KBM-7 (cell line): ENCODE measurements at regions not wholly inside any gene's neighbourhood (a gene's known extent, or its start where the extent isn't known, plus 50 kb on each side); places are given as distances from the start of the nearest gene placed in this dataset.

ENCODE experiments used
- DNase-seq: peaks from one replicate; pipeline ENCODE4 v3.0.0-alpha.2; 2015
- in situ Hi-C: fragments of 300-500 bp; cut with MboI; formaldehyde crosslinking; loops from 2 replicates; pipeline ENCODE4 v1.14.3; 2020; ENCODE audit warnings: low sequenced_read_pairs, low pct_unique_long_range_greater_than_20kb, mixed read lengths

DNA sequence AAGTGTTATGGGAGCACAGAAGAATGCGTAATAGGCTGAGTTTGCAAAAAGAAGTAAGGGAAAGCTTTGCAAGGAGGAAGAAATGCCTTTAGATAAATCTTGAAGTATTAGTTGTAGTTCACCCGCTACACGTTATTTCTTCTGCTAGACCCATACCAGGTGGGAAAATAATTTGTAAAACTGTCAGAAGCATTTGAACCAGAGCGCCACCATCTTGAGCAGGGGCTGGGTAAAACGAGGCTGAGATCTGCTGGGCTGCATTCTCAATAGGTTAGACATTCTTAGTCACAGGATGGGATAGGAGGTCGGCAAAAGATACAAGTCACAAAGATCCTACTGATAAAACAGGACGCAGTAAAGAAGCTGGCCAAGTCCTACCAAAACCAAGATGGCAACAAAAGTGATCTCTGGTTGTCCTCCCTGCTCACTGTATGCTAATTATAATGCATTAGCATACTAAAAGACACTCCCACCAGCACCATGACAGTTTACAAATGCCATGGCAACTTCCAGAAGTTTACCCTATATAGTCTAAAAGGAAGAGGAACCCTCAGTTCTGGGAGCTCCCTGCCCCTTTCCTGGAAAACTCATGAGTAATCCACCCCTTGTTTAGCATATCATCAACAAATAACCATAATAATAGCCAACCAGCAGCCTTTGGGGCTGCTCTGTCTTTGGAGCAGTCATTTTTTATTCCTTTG is 50.0 kb upstream of the ZNF280D start:
- in situ Hi-C loops: no loop called here
- DNase-seq: no peak
